HEK293 (cell line): ENCODE measurements at regions not wholly inside any gene's neighbourhood (a gene's known extent, or its start where the extent isn't known, plus 50 kb on each side); places are given as distances from the start of the nearest gene placed in this dataset.

Experiments used
- CTCF ChIA-PET: fragments of 350-600 bp; formaldehyde crosslinking; extraction: SDS; loops from one replicate; lab custom pipeline; 2021; ENCODE audit warnings: antibody characterized with exemption; lab: Yijun Ruan, JAX
- POLR2A ChIA-PET: fragments of 300-600 bp; formaldehyde crosslinking; extraction: SDS; loops from one replicate; lab custom pipeline; 2020; ENCODE audit warnings: antibody characterized with exemption, inconsistent platforms; lab: Yijun Ruan, JAX
- H3K27ac ChIP-seq: fragments of 200-500 bp; sonication (Bioruptor generic); 2 replicates; pipeline ENCODE4 v1.5.1; 2014; ENCODE audit warnings: low read depth, low read length, control low read depth, inconsistent platforms; ENCODE audit errors: extremely low read depth
- H3K36me3 ChIP-seq, 2 experiments: fragments of 200-500 bp in 1 of 2; sonication (Bioruptor generic) in 1 of 2; 1 replicate in 1 of 2; 2 replicates in 1 of 2; pipeline ENCODE4 v1.5.1; 2014 to 2017; ENCODE audit warnings: inconsistent platforms in 2 of 2, low read length in 2 of 2; ENCODE audit not compliant: control insufficient read depth in 2 of 2, insufficient read depth in 1 of 2
- H3K4me1 ChIP-seq: fragments of 200-500 bp; sonication (Bioruptor generic); 2 replicates; pipeline ENCODE4 v1.5.1; 2014; ENCODE audit warnings: mild to moderate bottlenecking, low read length, inconsistent platforms; ENCODE audit not compliant: control insufficient read depth, insufficient read depth
- H3K4me3 ChIP-seq: 2 replicates; pipeline ENCODE4 v1.5.1; 2011; ENCODE audit warnings: low read depth, mild to moderate bottlenecking, control low read depth, low read length, moderate library complexity
- H3K9me3 ChIP-seq: fragments of 200-500 bp; sonication (Bioruptor generic); 2 replicates; pipeline ENCODE4 v1.5.1; 2014; ENCODE audit warnings: low read depth, low read length, inconsistent platforms; ENCODE audit not compliant: control insufficient read depth, insufficient read depth
- BCL11A ChIP-seq: fragments of 450-650 bp; formaldehyde crosslinking; IDR thresholded peaks from 2 replicates; pipeline ENCODE4 v1.5.1; 2016; ENCODE audit warnings: low read depth, missing biosample characterization, missing genetic modification characterization
- GLIS1 ChIP-seq: fragments of 450-650 bp; formaldehyde crosslinking; IDR thresholded peaks from 2 replicates; pipeline ENCODE4 v1.5.1; 2016; ENCODE audit warnings: missing biosample characterization, missing genetic modification characterization
- GLIS2 ChIP-seq: fragments of 450-650 bp; formaldehyde crosslinking; IDR thresholded peaks from 2 replicates; pipeline ENCODE4 v1.5.1; 2016; ENCODE audit warnings: missing biosample characterization, missing genetic modification characterization
- PRDM1 ChIP-seq: fragments of 450-650 bp; formaldehyde crosslinking; IDR thresholded peaks from 2 replicates; pipeline ENCODE4; 2016; ENCODE audit warnings: missing biosample characterization, missing genetic modification characterization
- WT1 ChIP-seq: fragments of 450-650 bp; formaldehyde crosslinking; IDR thresholded peaks from 2 replicates; pipeline ENCODE4 v1.5.1; 2016; ENCODE audit warnings: missing biosample characterization, missing genetic modification characterization
- ZNF133 ChIP-seq: fragments of 450-650 bp; formaldehyde crosslinking; IDR thresholded peaks from 2 replicates; pipeline ENCODE4 v1.5.1; 2016; ENCODE audit warnings: missing biosample characterization, missing genetic modification characterization
- ZNF2 ChIP-seq: fragments of 450-650 bp; formaldehyde crosslinking; IDR thresholded peaks from 2 replicates; pipeline ENCODE4 v1.5.1; 2016; ENCODE audit warnings: missing biosample characterization, missing genetic modification characterization
- ZNF223 ChIP-seq: fragments of 450-650 bp; formaldehyde crosslinking; IDR thresholded peaks from 2 replicates; pipeline ENCODE4 v1.5.1; 2016; ENCODE audit warnings: missing biosample characterization, missing genetic modification characterization
- ZNF239 ChIP-seq: fragments of 450-650 bp; formaldehyde crosslinking; IDR thresholded peaks from 2 replicates; pipeline ENCODE4 v1.5.1; 2016; ENCODE audit warnings: missing biosample characterization, missing genetic modification characterization
- ZNF248 ChIP-seq: fragments of 450-650 bp; formaldehyde crosslinking; IDR thresholded peaks from 2 replicates; pipeline ENCODE4 v1.5.1; 2017; ENCODE audit warnings: missing biosample characterization, missing genetic modification characterization
- ZNF350 ChIP-seq: fragments of 450-650 bp; formaldehyde crosslinking; IDR thresholded peaks from 2 replicates; pipeline ENCODE4 v1.5.0; 2017; ENCODE audit warnings: missing biosample characterization, mild to moderate bottlenecking, missing genetic modification characterization
- ZNF501 ChIP-seq: fragments of 450-650 bp; formaldehyde crosslinking; IDR thresholded peaks from 2 replicates; pipeline ENCODE4 v1.5.1; 2016; ENCODE audit warnings: missing biosample characterization, missing genetic modification characterization
- ZNF510 ChIP-seq: fragments of 450-650 bp; formaldehyde crosslinking; IDR thresholded peaks from 2 replicates; pipeline ENCODE4 v1.5.1; 2018; ENCODE audit warnings: mild to moderate bottlenecking, missing genetic modification characterization, missing biosample characterization; ENCODE audit not compliant: insufficient replicate concordance
- ZNF571 ChIP-seq: fragments of 450-650 bp; formaldehyde crosslinking; IDR thresholded peaks from 2 replicates; pipeline ENCODE4 v1.5.0; 2017; ENCODE audit warnings: missing biosample characterization, missing genetic modification characterization
- ZNF600 ChIP-seq: fragments of 450-650 bp; formaldehyde crosslinking; IDR thresholded peaks from 2 replicates; pipeline ENCODE4 v1.5.1; 2016; ENCODE audit warnings: missing biosample characterization, missing genetic modification characterization
- ZNF621 ChIP-seq: fragments of 450-650 bp; formaldehyde crosslinking; IDR thresholded peaks from 2 replicates; pipeline ENCODE4 v1.5.1; 2017; ENCODE audit warnings: missing biosample characterization, missing genetic modification characterization
- ZNF654 ChIP-seq: fragments of 450-650 bp; formaldehyde crosslinking; IDR thresholded peaks from 2 replicates; pipeline ENCODE4 v1.5.1; 2016; ENCODE audit warnings: low read depth, missing biosample characterization, missing genetic modification characterization
- ZXDB ChIP-seq: fragments of 450-650 bp; formaldehyde crosslinking; IDR thresholded peaks from 2 replicates; pipeline ENCODE4 v1.5.1; 2016; ENCODE audit warnings: missing biosample characterization, missing genetic modification characterization
- TF ChIP-seq, protein P1 (sequence below): fragments of 450-650 bp; formaldehyde crosslinking; IDR thresholded peaks from 2 replicates; pipeline ENCODE4 v1.5.1; 2016; ENCODE audit warnings: missing biosample characterization, missing genetic modification characterization, borderline replicate concordance
- TF ChIP-seq, protein P2 (sequence below): fragments of 450-650 bp; formaldehyde crosslinking; optimal IDR thresholded peaks from 2 replicates; pipeline ENCODE3; 2016; ENCODE audit warnings: missing biosample characterization, mild to moderate bottlenecking, missing genetic modification characterization
- TF ChIP-seq, protein P3 (sequence below): fragments of 450-650 bp; formaldehyde crosslinking; IDR thresholded peaks from 2 replicates; pipeline ENCODE4 v1.5.1; 2016; ENCODE audit warnings: missing biosample characterization, missing genetic modification characterization, borderline replicate concordance

DNA sequence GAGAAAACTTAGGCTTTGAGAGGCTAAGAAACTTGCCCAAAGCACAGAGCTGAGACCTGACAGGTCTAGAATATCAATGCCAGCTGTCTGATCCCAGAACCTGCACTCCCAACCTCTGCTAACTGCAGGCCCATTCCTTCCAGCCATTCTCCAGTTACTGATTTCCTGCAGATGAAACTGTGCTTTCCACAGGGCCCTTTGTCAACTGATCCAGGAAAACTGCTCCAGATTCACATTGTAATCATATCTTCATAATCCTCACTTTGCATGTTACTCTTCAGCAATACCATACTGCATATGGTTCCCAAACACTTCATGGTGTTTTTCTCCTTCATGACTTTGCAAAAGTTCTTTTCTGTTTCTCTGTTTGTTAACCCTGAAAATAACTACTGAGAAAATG, 100.6 kb downstream of the RAP2A start:
- Histone ChIP-seq H3K9me3 (no peaks in the 10 kb centered on the region), H3K4me3 (no peak overlapping the region)
- TF ChIP-seq ZNF621 (tag by site-specific recombination) (no peak), ZNF239 (tag by site-specific recombination) (no peak), ZNF654 (tag by site-specific recombination) (no peak)
- TF ChIP-seq, all 188 proteins: peak for 0
- Histone ChIP-seq H3K36me3 (no peaks in the 10 kb centered on the region), H3K27ac (no peak overlapping the region), H3K4me1 (no peaks in the 10 kb centered on the region)
- CTCF ChIA-PET, result interaction anchor here (0.8 kb wide), 1 partner anchor 48 kb away, joined by 5 read pairs; no protein-coding TSS in a partner anchor
- POLR2A ChIA-PET, result no interaction called here

DNA sequence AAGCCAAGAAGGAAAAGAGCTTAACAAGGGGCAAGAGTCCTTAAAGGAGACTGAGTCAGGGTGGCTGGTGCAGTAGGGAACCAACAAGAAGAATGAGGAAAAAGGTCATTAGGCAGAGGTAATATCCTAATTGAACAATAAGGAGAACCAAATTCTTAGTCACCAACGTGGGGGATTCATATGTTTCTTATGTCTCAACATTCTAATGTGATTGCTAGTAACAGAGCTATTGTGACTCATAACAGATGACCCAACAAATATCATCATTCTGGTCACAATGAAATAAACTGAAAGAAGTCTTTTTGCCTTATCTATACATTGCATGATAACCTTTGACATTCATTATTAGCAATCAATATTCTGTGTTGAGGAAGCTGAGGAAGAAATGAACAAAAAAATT, 101.6 kb downstream of the RAP2A start:
- Histone ChIP-seq H3K4me3 (no peak overlapping the region), H3K27ac (no peak overlapping the region), H3K4me1 (no peaks in the 10 kb centered on the region), H3K9me3 (no peaks in the 10 kb centered on the region), H3K36me3 (no peaks in the 10 kb centered on the region)
- POLR2A ChIA-PET, result no interaction called here
- CTCF ChIA-PET, result no interaction called here
- TF ChIP-seq ZNF571 (tag by site-specific recombination), result no peak
- TF ChIP-seq ZNF223 (tag by site-specific recombination), result no peak
- no peak for TF ChIP-seq ZNF2 (tag by site-specific recombination)
- TF ChIP-seq, protein P1, sequence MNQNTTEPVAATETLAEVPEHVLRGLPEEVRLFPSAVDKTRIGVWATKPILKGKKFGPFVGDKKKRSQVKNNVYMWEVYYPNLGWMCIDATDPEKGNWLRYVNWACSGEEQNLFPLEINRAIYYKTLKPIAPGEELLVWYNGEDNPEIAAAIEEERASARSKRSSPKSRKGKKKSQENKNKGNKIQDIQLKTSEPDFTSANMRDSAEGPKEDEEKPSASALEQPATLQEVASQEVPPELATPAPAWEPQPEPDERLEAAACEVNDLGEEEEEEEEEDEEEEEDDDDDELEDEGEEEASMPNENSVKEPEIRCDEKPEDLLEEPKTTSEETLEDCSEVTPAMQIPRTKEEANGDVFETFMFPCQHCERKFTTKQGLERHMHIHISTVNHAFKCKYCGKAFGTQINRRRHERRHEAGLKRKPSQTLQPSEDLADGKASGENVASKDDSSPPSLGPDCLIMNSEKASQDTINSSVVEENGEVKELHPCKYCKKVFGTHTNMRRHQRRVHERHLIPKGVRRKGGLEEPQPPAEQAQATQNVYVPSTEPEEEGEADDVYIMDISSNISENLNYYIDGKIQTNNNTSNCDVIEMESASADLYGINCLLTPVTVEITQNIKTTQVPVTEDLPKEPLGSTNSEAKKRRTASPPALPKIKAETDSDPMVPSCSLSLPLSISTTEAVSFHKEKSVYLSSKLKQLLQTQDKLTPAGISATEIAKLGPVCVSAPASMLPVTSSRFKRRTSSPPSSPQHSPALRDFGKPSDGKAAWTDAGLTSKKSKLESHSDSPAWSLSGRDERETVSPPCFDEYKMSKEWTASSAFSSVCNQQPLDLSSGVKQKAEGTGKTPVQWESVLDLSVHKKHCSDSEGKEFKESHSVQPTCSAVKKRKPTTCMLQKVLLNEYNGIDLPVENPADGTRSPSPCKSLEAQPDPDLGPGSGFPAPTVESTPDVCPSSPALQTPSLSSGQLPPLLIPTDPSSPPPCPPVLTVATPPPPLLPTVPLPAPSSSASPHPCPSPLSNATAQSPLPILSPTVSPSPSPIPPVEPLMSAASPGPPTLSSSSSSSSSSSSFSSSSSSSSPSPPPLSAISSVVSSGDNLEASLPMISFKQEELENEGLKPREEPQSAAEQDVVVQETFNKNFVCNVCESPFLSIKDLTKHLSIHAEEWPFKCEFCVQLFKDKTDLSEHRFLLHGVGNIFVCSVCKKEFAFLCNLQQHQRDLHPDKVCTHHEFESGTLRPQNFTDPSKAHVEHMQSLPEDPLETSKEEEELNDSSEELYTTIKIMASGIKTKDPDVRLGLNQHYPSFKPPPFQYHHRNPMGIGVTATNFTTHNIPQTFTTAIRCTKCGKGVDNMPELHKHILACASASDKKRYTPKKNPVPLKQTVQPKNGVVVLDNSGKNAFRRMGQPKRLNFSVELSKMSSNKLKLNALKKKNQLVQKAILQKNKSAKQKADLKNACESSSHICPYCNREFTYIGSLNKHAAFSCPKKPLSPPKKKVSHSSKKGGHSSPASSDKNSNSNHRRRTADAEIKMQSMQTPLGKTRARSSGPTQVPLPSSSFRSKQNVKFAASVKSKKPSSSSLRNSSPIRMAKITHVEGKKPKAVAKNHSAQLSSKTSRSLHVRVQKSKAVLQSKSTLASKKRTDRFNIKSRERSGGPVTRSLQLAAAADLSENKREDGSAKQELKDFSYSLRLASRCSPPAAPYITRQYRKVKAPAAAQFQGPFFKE (tag by site-specific recombination), result no peak
- TF ChIP-seq WT1, result no peak
- TF ChIP-seq ZNF133 (tag by site-specific recombination), result no peak
- no peak for TF ChIP-seq BCL11A (tag by site-specific recombination)
- no peak for TF ChIP-seq ZNF600 (tag by site-specific recombination)
- no peak for TF ChIP-seq ZNF248 (tag by site-specific recombination)
- TF ChIP-seq, protein P2, sequence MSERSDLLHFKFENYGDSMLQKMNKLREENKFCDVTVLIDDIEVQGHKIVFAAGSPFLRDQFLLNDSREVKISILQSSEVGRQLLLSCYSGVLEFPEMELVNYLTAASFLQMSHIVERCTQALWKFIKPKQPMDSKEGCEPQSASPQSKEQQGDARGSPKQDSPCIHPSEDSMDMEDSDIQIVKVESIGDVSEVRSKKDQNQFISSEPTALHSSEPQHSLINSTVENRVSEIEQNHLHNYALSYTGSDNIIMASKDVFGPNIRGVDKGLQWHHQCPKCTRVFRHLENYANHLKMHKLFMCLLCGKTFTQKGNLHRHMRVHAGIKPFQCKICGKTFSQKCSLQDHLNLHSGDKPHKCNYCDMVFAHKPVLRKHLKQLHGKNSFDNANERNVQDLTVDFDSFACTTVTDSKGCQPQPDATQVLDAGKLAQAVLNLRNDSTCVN, result no peak
- TF ChIP-seq, protein P3, sequence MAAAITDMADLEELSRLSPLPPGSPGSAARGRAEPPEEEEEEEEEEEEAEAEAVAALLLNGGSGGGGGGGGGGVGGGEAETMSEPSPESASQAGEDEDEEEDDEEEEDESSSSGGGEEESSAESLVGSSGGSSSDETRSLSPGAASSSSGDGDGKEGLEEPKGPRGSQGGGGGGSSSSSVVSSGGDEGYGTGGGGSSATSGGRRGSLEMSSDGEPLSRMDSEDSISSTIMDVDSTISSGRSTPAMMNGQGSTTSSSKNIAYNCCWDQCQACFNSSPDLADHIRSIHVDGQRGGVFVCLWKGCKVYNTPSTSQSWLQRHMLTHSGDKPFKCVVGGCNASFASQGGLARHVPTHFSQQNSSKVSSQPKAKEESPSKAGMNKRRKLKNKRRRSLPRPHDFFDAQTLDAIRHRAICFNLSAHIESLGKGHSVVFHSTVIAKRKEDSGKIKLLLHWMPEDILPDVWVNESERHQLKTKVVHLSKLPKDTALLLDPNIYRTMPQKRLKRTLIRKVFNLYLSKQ (tag by site-specific recombination), result no peak
- no peak for TF ChIP-seq GLIS1
- TF ChIP-seq ZNF501 (tag by site-specific recombination), result no peak
- no peak for TF ChIP-seq ZNF350 (tag by site-specific recombination)
- no peak for TF ChIP-seq PRDM1 (tag by site-specific recombination)
- TF ChIP-seq ZXDB (tag by site-specific recombination), result no peak
- no peak for TF ChIP-seq ZNF510 (tag by site-specific recombination)
- TF ChIP-seq GLIS2 (tag by site-specific recombination), result no peak
